ENCODE measurements at regions not wholly inside any gene's neighbourhood (a gene's known extent, or its start where the extent isn't known, plus 50 kb on each side); places are given as distances from the start of the nearest gene placed in this dataset.

DNA sequence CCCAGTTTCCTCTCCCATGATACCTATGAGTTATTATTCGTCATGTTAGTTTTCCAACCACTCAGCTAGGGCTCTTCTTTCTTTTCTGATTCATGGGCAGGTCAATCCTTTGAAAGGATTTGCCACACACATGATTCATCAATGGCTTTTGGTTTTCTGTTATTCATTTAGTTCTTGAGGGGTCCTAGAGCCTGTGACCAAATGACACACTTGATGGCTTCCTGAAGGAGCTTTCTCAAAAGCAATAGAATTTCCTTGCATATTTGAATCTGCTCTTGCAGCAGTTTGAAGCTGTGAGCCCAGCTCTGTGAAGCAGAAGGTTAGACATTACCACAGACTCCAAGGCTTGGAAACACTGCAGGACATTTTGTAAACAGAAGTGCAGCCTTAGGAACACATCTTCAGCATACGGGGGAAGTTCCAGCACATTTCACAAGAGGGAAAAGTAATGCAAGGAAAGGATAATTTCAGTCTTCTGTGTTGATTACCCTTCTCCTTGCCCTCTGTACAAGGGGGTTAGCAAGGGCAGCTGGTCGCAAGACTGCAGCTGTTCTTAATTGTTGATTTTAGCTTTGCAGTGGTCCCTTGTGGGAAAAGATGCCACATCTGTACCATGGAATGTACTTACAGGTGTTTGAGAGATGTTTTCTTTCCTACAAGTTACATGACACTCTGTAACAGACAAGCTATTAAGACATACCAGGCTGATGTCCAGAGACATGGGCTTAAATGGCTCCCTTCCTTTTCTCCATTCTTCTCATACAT is 338.6 kb downstream of the KCNRG start:
- H3K14ac ChIP-seq (ENCODE audit: insufficient read depth, low read length), result no peak overlapping the region
- H3K4ac ChIP-seq (ENCODE audit: low read depth, low read length), result no peak overlapping the region
- H3K27ac Mint-ChIP-seq, result no peak overlapping the region

More for the DNA sequence above, 338.6 kb downstream of the KCNRG start:
- H3K23me2 ChIP-seq (ENCODE audit: insufficient read length, low read depth, low read length, poor library complexity, severe bottlenecking), result no peaks in the 10 kb centered on the region
- no peak overlapping the region for H2BK12ac ChIP-seq (ENCODE audit: insufficient read length, low read depth, low read length)
- no peaks in the 10 kb centered on the region for H3K9me3 ChIP-seq (ENCODE audit: control insufficient read depth, low read depth, low read length)
- no peak overlapping the region for H3K4me3 Mint-ChIP-seq
- no peak overlapping the region for H4K5ac ChIP-seq (ENCODE audit: insufficient read length, low read depth, low read length)
- no peak overlapping the region for H2AFZ ChIP-seq (ENCODE audit: low read length)
- no peak overlapping the region for H3K4me2 ChIP-seq (ENCODE audit: insufficient read depth, insufficient read length, low read length)
- H3K9me3 Mint-ChIP-seq, result no peaks in the 10 kb centered on the region
- H2BK20ac ChIP-seq (ENCODE audit: low read depth, low read length, poor library complexity, severe bottlenecking), result no peak overlapping the region
- no peaks in the 10 kb centered on the region for H4K20me1 ChIP-seq (ENCODE audit: control insufficient read depth, insufficient read depth, insufficient read length)
- H4K91ac ChIP-seq (ENCODE audit: insufficient read length, low read depth, low read length), result no peak overlapping the region
- H3K18ac ChIP-seq (ENCODE audit: insufficient read length, low read depth, low read length), result no peak overlapping the region
- H2BK5ac ChIP-seq (ENCODE audit: insufficient read length, low read length), result no peak overlapping the region
- no peak overlapping the region for H2BK15ac ChIP-seq (ENCODE audit: low read depth, low read length)
- no peak overlapping the region for H2AK5ac ChIP-seq (ENCODE audit: insufficient read length, low read length)
- H3K27me3 ChIP-seq (ENCODE audit: insufficient read depth, low read length), result no peaks in the 10 kb centered on the region
- no peak overlapping the region for H3T11ph ChIP-seq (ENCODE audit: low read length)
- peaks cover 13 to 27% of the 10 kb centered on the region in 2 experiments for H3K4me1 Mint-ChIP-seq
- H2BK120ac ChIP-seq (ENCODE audit: low read depth, low read length, poor library complexity, severe bottlenecking), result no peak overlapping the region
- no peaks in the 10 kb centered on the region for H3K79me2 ChIP-seq (ENCODE audit: insufficient read depth, low read length)
- H3K23ac ChIP-seq (ENCODE audit: insufficient read length, low read depth, low read length), result no peak overlapping the region
- no peaks in the 10 kb centered on the region for H3K79me1 ChIP-seq (ENCODE audit: insufficient read depth, low read depth, low read length, poor library complexity, severe bottlenecking)
- H3K27me3 Mint-ChIP-seq (ENCODE audit: low read depth), result no peaks in the 10 kb centered on the region
- H3K4me1 ChIP-seq (ENCODE audit: insufficient read depth, low read length), result no peaks in the 10 kb centered on the region; the same call in 1 of the 2 replicates
- H4K8ac ChIP-seq (replicated peaks; ENCODE audit: insufficient read length, low read depth, low read length), result no peak overlapping the region
- TF ChIP-seq, protein P1, sequence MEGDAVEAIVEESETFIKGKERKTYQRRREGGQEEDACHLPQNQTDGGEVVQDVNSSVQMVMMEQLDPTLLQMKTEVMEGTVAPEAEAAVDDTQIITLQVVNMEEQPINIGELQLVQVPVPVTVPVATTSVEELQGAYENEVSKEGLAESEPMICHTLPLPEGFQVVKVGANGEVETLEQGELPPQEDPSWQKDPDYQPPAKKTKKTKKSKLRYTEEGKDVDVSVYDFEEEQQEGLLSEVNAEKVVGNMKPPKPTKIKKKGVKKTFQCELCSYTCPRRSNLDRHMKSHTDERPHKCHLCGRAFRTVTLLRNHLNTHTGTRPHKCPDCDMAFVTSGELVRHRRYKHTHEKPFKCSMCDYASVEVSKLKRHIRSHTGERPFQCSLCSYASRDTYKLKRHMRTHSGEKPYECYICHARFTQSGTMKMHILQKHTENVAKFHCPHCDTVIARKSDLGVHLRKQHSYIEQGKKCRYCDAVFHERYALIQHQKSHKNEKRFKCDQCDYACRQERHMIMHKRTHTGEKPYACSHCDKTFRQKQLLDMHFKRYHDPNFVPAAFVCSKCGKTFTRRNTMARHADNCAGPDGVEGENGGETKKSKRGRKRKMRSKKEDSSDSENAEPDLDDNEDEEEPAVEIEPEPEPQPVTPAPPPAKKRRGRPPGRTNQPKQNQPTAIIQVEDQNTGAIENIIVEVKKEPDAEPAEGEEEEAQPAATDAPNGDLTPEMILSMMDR (conservative IDR thresholded peaks at IDR 0.05), result no peak
- no peak overlapping the region for H3K9ac ChIP-seq (ENCODE audit: extremely low read depth, insufficient read length, low read length)
- no peak overlapping the region for H3K56ac ChIP-seq (ENCODE audit: insufficient read length, low read depth, low read length)
- DNase-seq, result no peak
- no peak overlapping the region for H3K27ac ChIP-seq (ENCODE audit: insufficient read length, low read depth, low read length)
- no peaks in the 10 kb centered on the region for H3K36me3 Mint-ChIP-seq (ENCODE audit: insufficient read depth in 1 of 3, low read depth in 3 of 3)
- WGBS (ENCODE audit: extremely low coverage, insufficient read length, low lambda C conversion rate), result no CpG with 5 or more reads among the region's 3 CpGs

Data from H9 (cell line).